HG03575 (cell line): ENCODE measurements at regions not wholly inside any gene's neighbourhood (a gene's known extent, or its start where the extent isn't known, plus 50 kb on each side); places are given as distances from the start of the nearest gene placed in this dataset.

ENCODE experiments used
- ATAC-seq: cut with Tn5 transposase; IDR thresholded peaks from one replicate; pipeline ENCODE4 v1.9.1; 2021; ENCODE audit not compliant: unreplicated experiment, insufficient number of reproducible peaks, low FRiP score; ENCODE audit errors: extremely low read depth

GRCh38 chr4:140316799-140317198 is 56.6 kb upstream of the SCOC start:
- ATAC-seq = no peak

GRCh38 chr4:140315970-140316369 is 57.5 kb upstream of the SCOC start:
- ATAC-seq = no peak

- no peak for ATAC-seq
Measured at GRCh38 chr4:140315438-140315837, 58.0 kb upstream of the SCOC start.

- ATAC-seq = no peak
Measured at GRCh38 chr4:140315019-140315418, 58.4 kb upstream of the SCOC start.

- no peak for ATAC-seq
Measured at GRCh38 chr4:140312100-140312499, 61.3 kb upstream of the SCOC start.

GRCh38 chr4:140311257-140311835 is 62.1 kb upstream of the SCOC start:
- no peak for ATAC-seq

GRCh38 chr4:140309124-140309870 is 64.1 kb upstream of the SCOC start:
- ATAC-seq = no peak

- no peak for ATAC-seq
Measured at GRCh38 chr4:140308366-140309123, 64.9 kb upstream of the SCOC start.

GRCh38 chr4:140305053-140305452 is 68.4 kb upstream of the SCOC start:
- no peak for ATAC-seq

GRCh38 chr4:140304346-140304745 is 69.1 kb upstream of the SCOC start:
- ATAC-seq = no peak

- ATAC-seq = no peak
Measured at GRCh38 chr4:140302151-140302859, 71.1 kb upstream of the SCOC start.

GRCh38 chr4:140300271-140300970 is 73.0 kb upstream of the SCOC start:
- no peak for ATAC-seq

GRCh38 chr4:140298001-140298400 is 75.4 kb upstream of the SCOC start:
- ATAC-seq = no peak

GRCh38 chr4:140297221-140297570 is 76.2 kb upstream of the SCOC start:
- no peak for ATAC-seq

- ATAC-seq = no peak
Measured at GRCh38 chr4:140296335-140297220, 76.9 kb upstream of the SCOC start.

- ATAC-seq = no peak
Measured at GRCh38 chr4:140293979-140294378, 79.5 kb upstream of the SCOC start.

- ATAC-seq = no peak
Measured at GRCh38 chr4:140291259-140291658, 82.2 kb upstream of the SCOC start.

- ATAC-seq = no peak
Measured at GRCh38 chr4:140289486-140289885, 84.0 kb upstream of the SCOC start.
